Mammary epithelial cell (primary cell): ENCODE measurements at regions not wholly inside any gene's neighbourhood (a gene's known extent, or its start where the extent isn't known, plus 50 kb on each side); places are given as distances from the start of the nearest gene placed in this dataset.

Experiments
- EZH2 ChIP-seq: IDR thresholded peaks from 2 replicates; pipeline ENCODE4 v1.6.1; 2012; ENCODE audit warnings: low read length, inconsistent platforms, borderline replicate concordance
- TF ChIP-seq, protein P1 (sequence below), 2 donors: IDR thresholded peaks in 1 of 2; conservative IDR thresholded peaks in 1 of 2; 2 replicates each; pipeline ENCODE4 v1.5.1; 2011 to 2012; ENCODE audit warnings: inconsistent platforms in 2 of 2, low read length in 2 of 2, mild to moderate bottlenecking in 2 of 2, control low read depth in 1 of 2, low read depth in 1 of 2; ENCODE audit not compliant: insufficient read depth in 1 of 2; ENCODE audit errors: extremely low read depth in 1 of 2

GRCh38 chr7:85392789-85393188 lies 205.9 kb upstream of the SEMA3D start:
- TF ChIP-seq, protein P1, sequence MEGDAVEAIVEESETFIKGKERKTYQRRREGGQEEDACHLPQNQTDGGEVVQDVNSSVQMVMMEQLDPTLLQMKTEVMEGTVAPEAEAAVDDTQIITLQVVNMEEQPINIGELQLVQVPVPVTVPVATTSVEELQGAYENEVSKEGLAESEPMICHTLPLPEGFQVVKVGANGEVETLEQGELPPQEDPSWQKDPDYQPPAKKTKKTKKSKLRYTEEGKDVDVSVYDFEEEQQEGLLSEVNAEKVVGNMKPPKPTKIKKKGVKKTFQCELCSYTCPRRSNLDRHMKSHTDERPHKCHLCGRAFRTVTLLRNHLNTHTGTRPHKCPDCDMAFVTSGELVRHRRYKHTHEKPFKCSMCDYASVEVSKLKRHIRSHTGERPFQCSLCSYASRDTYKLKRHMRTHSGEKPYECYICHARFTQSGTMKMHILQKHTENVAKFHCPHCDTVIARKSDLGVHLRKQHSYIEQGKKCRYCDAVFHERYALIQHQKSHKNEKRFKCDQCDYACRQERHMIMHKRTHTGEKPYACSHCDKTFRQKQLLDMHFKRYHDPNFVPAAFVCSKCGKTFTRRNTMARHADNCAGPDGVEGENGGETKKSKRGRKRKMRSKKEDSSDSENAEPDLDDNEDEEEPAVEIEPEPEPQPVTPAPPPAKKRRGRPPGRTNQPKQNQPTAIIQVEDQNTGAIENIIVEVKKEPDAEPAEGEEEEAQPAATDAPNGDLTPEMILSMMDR (conservative IDR thresholded peaks at IDR 0.05 in 1 of 2, IDR thresholded peaks at IDR 0.05 in 1 of 2; ENCODE audit: extremely low read depth in 1 of 2, insufficient read depth in 1 of 2, low read depth in 1 of 2, low read length in 2 of 2), result no peak
- TF ChIP-seq EZH2, result no peak
